Bronchial epithelial cell (primary cell): ENCODE measurements at regions not wholly inside any gene's neighbourhood (a gene's known extent, or its start where the extent isn't known, plus 50 kb on each side); places are given as distances from the start of the nearest gene placed in this dataset.
A peak's percentile ranks its signal among the peaks of the same experiment; 100 is the strongest.

Source experiments
- DNase-seq: peaks from one replicate; pipeline ENCODE4 v3.0.0-alpha.2; 2010; ENCODE audit warnings: low read depth
- FAIRE-seq: peaks from 2 replicates; lab custom pipeline; 2011; peaks lifted over from hg19 to GRCh38; lab: Jason Lieb, UNC
- H3K27me3 ChIP-seq: 2 replicates; pipeline ENCODE4 v1.5.1; 2011; ENCODE audit warnings: low read length; ENCODE audit not compliant: control insufficient read depth, insufficient read depth
- H3K36me3 ChIP-seq: 2 replicates; pipeline ENCODE4 v1.5.1; 2011; ENCODE audit warnings: low read length; ENCODE audit not compliant: control insufficient read depth, insufficient read depth
- H3K4me3 ChIP-seq: 2 replicates; pipeline ENCODE4 v1.5.1; 2011; ENCODE audit warnings: mild to moderate bottlenecking, low read depth, low read length, control low read depth
- TF ChIP-seq, protein P1 (sequence below): IDR thresholded peaks from 2 replicates; pipeline ENCODE4 v1.5.1; 2011; ENCODE audit warnings: mild to moderate bottlenecking, moderate library complexity, low read length, control low read depth, inconsistent platforms; ENCODE audit not compliant: insufficient read depth, severe bottlenecking

DNA sequence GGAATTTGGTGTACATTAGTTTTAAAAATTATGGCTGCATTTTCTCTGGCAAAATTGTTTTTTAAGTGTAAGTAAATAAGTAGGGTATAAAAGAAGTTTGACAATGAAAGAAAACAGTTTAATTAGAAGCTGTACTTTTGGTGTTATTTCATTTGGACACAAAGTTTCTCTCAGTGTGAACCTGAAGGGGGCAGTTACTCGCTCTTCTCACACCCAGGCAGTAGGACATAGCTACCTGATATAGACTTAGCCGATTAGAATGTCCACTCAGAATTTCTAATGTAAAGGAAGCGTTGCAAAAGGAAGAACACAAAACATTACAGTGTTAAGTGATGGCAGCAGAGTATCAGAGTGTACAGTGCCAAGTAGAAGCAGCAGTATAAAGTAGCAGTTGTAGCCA, 311.9 kb upstream of the TECRL start:
- no peaks in the 10 kb centered on the region for H3K36me3 ChIP-seq
- no peak for DNase-seq
- no peak for FAIRE-seq
- TF ChIP-seq, protein P1, sequence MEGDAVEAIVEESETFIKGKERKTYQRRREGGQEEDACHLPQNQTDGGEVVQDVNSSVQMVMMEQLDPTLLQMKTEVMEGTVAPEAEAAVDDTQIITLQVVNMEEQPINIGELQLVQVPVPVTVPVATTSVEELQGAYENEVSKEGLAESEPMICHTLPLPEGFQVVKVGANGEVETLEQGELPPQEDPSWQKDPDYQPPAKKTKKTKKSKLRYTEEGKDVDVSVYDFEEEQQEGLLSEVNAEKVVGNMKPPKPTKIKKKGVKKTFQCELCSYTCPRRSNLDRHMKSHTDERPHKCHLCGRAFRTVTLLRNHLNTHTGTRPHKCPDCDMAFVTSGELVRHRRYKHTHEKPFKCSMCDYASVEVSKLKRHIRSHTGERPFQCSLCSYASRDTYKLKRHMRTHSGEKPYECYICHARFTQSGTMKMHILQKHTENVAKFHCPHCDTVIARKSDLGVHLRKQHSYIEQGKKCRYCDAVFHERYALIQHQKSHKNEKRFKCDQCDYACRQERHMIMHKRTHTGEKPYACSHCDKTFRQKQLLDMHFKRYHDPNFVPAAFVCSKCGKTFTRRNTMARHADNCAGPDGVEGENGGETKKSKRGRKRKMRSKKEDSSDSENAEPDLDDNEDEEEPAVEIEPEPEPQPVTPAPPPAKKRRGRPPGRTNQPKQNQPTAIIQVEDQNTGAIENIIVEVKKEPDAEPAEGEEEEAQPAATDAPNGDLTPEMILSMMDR, result no peak
- no peaks in the 10 kb centered on the region for H3K27me3 ChIP-seq
- no peak overlapping the region for H3K4me3 ChIP-seq

GRCh38 chr4:64718091-64718490, 308.8 kb upstream of the TECRL start:
- no peak overlapping the region for H3K4me3 ChIP-seq
- H3K27me3 ChIP-seq, result no peaks in the 10 kb centered on the region
- DNase-seq, result no peak
- FAIRE-seq, result no peak
- no peaks in the 10 kb centered on the region for H3K36me3 ChIP-seq
- TF ChIP-seq, protein P1, result no peak

DNA sequence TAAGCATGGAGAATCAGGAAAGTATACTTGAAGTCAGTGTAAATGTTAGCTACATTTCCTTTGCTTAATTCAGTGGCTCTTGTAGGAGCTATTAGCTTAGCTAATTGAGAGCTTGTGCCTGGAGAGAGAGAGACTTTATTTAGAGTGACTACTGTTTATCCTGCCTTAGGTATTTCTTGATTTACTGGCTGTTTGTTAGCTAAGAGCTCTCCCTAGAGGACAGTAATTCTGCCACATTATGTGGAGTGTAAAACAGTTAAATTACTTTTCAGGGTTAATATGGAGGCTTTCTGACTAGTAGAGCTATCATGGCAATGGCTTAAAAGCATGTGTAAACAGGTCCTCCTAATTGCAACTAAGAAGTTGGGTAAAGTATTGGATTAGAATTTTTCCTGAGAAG, 306.5 kb upstream of the TECRL start:
- FAIRE-seq, result no peak

GRCh38 chr4:64713256-64713840, 304.1 kb upstream of the TECRL start:
- Histone ChIP-seq H3K4me3 (no peak overlapping the region), H3K36me3 (no peaks in the 10 kb centered on the region), H3K27me3 (no peaks in the 10 kb centered on the region)
- FAIRE-seq (no peak), DNase-seq (peak; percentile 50)
- TF ChIP-seq, protein P1, result peak; percentile 26

More for the DNA sequence above, 306.5 kb upstream of the TECRL start:
- Histone ChIP-seq H3K36me3 (no peaks in the 10 kb centered on the region), H3K4me3 (no peak overlapping the region), H3K27me3 (no peaks in the 10 kb centered on the region)
- DNase-seq, result no peak
- TF ChIP-seq, protein P1, result no peak

GRCh38 chr4:64712590-64712989, 303.3 kb upstream of the TECRL start:
- DNase-seq (no peak), FAIRE-seq (no peak)

More at GRCh38 chr4:64712590-64712989, 303.3 kb upstream of the TECRL start:
- H3K36me3 ChIP-seq, result no peaks in the 10 kb centered on the region
- TF ChIP-seq, protein P1, result no peak
- H3K27me3 ChIP-seq, result no peaks in the 10 kb centered on the region
- H3K4me3 ChIP-seq, result no peak overlapping the region
